Osteoblast (primary cell): ENCODE measurements at regions not wholly inside any gene's neighbourhood (a gene's known extent, or its start where the extent isn't known, plus 50 kb on each side); places are given as distances from the start of the nearest gene placed in this dataset.
A peak's percentile ranks its signal among the peaks of the same experiment; 100 is the strongest.

Source experiments
- DNase-seq: peaks from one replicate; pipeline ENCODE4 v3.0.0; 2011; ENCODE audit warnings: low spot score, mixed read lengths; ENCODE audit not compliant: insufficient read length; ENCODE audit errors: missing footprints
- H2AFZ ChIP-seq: 2 replicates; pipeline ENCODE4 v1.6.0; 2011; ENCODE audit warnings: mild to moderate bottlenecking, low read length
- H3K27ac ChIP-seq: 2 replicates; pipeline ENCODE4 v1.5.1; 2011; ENCODE audit warnings: mild to moderate bottlenecking, low read depth, low read length, moderate library complexity
- H3K27me3 ChIP-seq: 2 replicates; pipeline ENCODE4 v1.6.0; 2012; ENCODE audit warnings: mild to moderate bottlenecking, control low read depth, inconsistent platforms, low read length, moderate library complexity; ENCODE audit not compliant: insufficient read depth
- H3K36me3 ChIP-seq: 2 replicates; pipeline ENCODE4 v1.5.1; 2011; ENCODE audit warnings: mild to moderate bottlenecking, low read length, control low read depth, moderate library complexity; ENCODE audit not compliant: insufficient read depth
- H3K4me1 ChIP-seq: 2 replicates; pipeline ENCODE4 v1.5.1; 2011; ENCODE audit warnings: mild to moderate bottlenecking, low read length, control low read depth, moderate library complexity; ENCODE audit not compliant: insufficient read depth
- H3K4me2 ChIP-seq: 2 replicates; pipeline ENCODE4 v1.6.0; 2011; ENCODE audit warnings: mild to moderate bottlenecking, low read length; ENCODE audit not compliant: insufficient read depth
- H3K4me3 ChIP-seq: fragments of 200-600 bp; sonication (generic); 3 replicates; pipeline ENCODE4 v1.5.1; 2012; ENCODE audit warnings: mild to moderate bottlenecking, low read length, inconsistent platforms; ENCODE audit not compliant: insufficient read depth
- H3K79me2 ChIP-seq: 2 replicates; pipeline ENCODE4 v1.6.0; 2012; ENCODE audit warnings: mild to moderate bottlenecking, low read length, control low read depth, inconsistent platforms; ENCODE audit not compliant: insufficient read depth
- H3K9me3 ChIP-seq: 2 replicates; pipeline ENCODE4 v1.5.1; 2011; ENCODE audit warnings: low read depth, low read length, control low read depth
- H4K20me1 ChIP-seq: 2 replicates; pipeline ENCODE4 v1.6.0; 2012; ENCODE audit warnings: mild to moderate bottlenecking, low read length, control low read depth; ENCODE audit not compliant: insufficient read depth
- TF ChIP-seq, protein P1 (sequence below): IDR thresholded peaks from 2 replicates; pipeline ENCODE4 v1.5.1; 2011; ENCODE audit warnings: mild to moderate bottlenecking, low read depth, low read length, moderate library complexity; ENCODE audit errors: extremely low read depth

DNA sequence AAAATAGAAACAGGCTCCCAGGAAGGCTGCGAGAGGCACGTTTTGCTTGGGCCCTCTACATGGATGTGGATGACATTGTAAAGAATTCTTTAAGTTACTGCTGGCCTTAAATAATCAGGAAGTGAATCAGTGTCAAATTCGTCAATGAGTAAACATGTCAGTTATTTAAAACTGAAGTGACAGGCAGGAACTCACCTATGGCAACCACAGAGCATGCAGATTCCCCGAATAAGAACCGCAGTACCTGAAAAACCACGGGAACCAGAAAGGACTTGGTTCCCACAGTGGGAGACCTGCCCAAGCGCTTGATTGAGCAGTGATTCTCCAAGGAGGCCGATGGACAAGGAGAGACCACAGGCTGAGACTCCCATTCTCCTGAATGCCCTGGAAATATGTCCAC lies 351.2 kb upstream of the AKR1E2 start:
- no peaks in the 10 kb centered on the region for H3K9me3 ChIP-seq
- DNase-seq = no peak
- no peaks in the 10 kb centered on the region for H4K20me1 ChIP-seq
- H3K79me2 ChIP-seq = no peaks in the 10 kb centered on the region
- no peak overlapping the region for H3K4me3 ChIP-seq
- H3K36me3 ChIP-seq = no peaks in the 10 kb centered on the region
- H3K27ac ChIP-seq = no peak overlapping the region
- TF ChIP-seq, protein P1, sequence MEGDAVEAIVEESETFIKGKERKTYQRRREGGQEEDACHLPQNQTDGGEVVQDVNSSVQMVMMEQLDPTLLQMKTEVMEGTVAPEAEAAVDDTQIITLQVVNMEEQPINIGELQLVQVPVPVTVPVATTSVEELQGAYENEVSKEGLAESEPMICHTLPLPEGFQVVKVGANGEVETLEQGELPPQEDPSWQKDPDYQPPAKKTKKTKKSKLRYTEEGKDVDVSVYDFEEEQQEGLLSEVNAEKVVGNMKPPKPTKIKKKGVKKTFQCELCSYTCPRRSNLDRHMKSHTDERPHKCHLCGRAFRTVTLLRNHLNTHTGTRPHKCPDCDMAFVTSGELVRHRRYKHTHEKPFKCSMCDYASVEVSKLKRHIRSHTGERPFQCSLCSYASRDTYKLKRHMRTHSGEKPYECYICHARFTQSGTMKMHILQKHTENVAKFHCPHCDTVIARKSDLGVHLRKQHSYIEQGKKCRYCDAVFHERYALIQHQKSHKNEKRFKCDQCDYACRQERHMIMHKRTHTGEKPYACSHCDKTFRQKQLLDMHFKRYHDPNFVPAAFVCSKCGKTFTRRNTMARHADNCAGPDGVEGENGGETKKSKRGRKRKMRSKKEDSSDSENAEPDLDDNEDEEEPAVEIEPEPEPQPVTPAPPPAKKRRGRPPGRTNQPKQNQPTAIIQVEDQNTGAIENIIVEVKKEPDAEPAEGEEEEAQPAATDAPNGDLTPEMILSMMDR = no peak
- no peak overlapping the region for H3K4me2 ChIP-seq
- H3K27me3 ChIP-seq = no peaks in the 10 kb centered on the region
- peaks cover 14% of the 10 kb centered on the region for H3K4me1 ChIP-seq
- no peak overlapping the region for H2AFZ ChIP-seq

- H3K4me1 ChIP-seq = peaks cover 16% of the 10 kb centered on the region
- no peaks in the 10 kb centered on the region for H3K36me3 ChIP-seq
- TF ChIP-seq, protein P1 = no peak
- no peaks in the 10 kb centered on the region for H3K27me3 ChIP-seq
- no peaks in the 10 kb centered on the region for H3K79me2 ChIP-seq
- no peak overlapping the region for H3K4me2 ChIP-seq
- H4K20me1 ChIP-seq = no peaks in the 10 kb centered on the region
- H3K27ac ChIP-seq = no peak overlapping the region
- H3K9me3 ChIP-seq = no peaks in the 10 kb centered on the region
- DNase-seq = no peak
- no peak overlapping the region for H2AFZ ChIP-seq
- no peak overlapping the region for H3K4me3 ChIP-seq
Measured at GRCh38 chr10:4473977-4474376, 352.0 kb upstream of the AKR1E2 start.

DNA sequence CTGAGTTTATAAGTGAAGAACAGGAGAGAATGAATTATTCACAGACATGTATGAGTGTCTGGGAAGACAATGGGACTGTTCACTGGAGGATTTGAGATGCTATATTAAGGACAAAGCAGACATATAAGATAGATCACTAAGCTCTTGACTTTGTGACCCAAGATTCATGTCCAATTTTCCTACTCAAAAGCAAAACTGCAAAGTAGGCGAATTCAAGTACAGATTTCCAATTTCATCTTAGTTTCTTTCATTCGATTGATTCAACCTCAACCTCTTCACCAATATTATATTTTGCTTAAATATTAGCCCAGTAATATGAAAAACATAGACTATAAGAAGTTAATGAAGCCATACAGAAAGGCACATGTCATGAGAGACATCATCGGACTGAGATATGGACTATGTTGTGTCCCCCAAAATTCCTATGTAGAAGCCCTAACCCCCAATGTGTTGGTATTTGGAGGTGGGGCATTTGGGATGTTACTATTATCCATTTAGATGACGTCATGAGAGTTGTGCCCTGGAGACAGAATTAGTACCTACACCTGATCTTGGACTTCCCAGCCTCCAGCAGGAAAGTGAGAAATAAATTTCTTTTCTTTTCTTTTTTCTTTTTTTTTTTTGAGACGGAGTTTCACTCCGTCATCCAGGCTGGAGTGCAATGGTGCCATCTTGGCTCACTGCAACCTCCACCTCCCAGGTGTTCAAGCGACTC lies 353.7 kb upstream of the AKR1E2 start:
- Histone ChIP-seq H2AFZ (no peak overlapping the region), H3K9me3 (no peaks in the 10 kb centered on the region), H4K20me1 (no peaks in the 10 kb centered on the region), H3K4me3 (no peak overlapping the region), H3K27ac (no peak overlapping the region), H3K79me2 (no peaks in the 10 kb centered on the region), H3K36me3 (no peaks in the 10 kb centered on the region), H3K27me3 (no peaks in the 10 kb centered on the region), H3K4me2 (no peak overlapping the region), H3K4me1 (peaks cover 16% of the 10 kb centered on the region)
- no peak for DNase-seq
- TF ChIP-seq, protein P1 = no peak

GRCh38 chr10:4470231-4470835 lies 355.7 kb upstream of the AKR1E2 start:
- Histone ChIP-seq H3K4me2 (peak overlapping the region; percentile 56), H4K20me1 (no peaks in the 10 kb centered on the region), H3K27me3 (no peaks in the 10 kb centered on the region)

More at GRCh38 chr10:4470231-4470835, 355.7 kb upstream of the AKR1E2 start:
- TF ChIP-seq, protein P1 = no peak
- Histone ChIP-seq H3K79me2 (no peaks in the 10 kb centered on the region), H3K9me3 (no peaks in the 10 kb centered on the region), H3K36me3 (no peaks in the 10 kb centered on the region), H3K4me3 (peak overlapping the region; percentile 4), H2AFZ (peak overlapping the region; percentile 27), H3K4me1 (peaks cover 16% of the 10 kb centered on the region), H3K27ac (peak overlapping the region; percentile 29)
- DNase-seq = peak; percentile 84
